ENCODE measurements at regions not wholly inside any gene's neighbourhood (a gene's known extent, or its start where the extent isn't known, plus 50 kb on each side); places are given as distances from the start of the nearest gene placed in this dataset.

DNA sequence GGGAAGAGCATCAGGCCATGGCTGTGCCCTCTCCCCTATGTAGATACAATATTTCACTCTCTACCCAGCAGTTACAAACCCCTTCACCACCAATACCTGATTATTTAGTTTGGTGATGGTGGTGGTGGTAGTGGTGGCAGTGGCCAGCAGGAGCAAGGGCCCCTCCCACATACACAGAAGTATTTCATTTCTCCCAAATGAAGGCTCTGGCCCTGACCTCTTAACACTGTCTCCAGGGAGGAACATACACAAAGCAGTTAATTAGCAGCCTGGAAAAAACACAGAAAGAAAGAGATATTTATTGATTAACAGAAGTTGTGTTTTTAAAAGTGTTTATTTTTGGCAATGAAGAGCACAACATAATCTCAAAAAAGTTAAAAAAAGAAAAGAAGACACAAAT, 212.7 kb upstream of the SAMSN1 start:
- TF ChIP-seq, protein P1, sequence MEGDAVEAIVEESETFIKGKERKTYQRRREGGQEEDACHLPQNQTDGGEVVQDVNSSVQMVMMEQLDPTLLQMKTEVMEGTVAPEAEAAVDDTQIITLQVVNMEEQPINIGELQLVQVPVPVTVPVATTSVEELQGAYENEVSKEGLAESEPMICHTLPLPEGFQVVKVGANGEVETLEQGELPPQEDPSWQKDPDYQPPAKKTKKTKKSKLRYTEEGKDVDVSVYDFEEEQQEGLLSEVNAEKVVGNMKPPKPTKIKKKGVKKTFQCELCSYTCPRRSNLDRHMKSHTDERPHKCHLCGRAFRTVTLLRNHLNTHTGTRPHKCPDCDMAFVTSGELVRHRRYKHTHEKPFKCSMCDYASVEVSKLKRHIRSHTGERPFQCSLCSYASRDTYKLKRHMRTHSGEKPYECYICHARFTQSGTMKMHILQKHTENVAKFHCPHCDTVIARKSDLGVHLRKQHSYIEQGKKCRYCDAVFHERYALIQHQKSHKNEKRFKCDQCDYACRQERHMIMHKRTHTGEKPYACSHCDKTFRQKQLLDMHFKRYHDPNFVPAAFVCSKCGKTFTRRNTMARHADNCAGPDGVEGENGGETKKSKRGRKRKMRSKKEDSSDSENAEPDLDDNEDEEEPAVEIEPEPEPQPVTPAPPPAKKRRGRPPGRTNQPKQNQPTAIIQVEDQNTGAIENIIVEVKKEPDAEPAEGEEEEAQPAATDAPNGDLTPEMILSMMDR (IDR thresholded peaks at IDR 0.05) = no peak
- TF ChIP-seq FOXJ3 (CRISPR knock-in tag; IDR thresholded peaks at IDR 0.05) (no peak), NFIC (IDR thresholded peaks at IDR 0.05; ENCODE audit: borderline replicate concordance) (no peak), FOXM1 (IDR thresholded peaks at IDR 0.05; ENCODE audit: low read depth) (no peak), EP300 (IDR thresholded peaks at IDR 0.05; ENCODE audit: borderline replicate concordance in 1 of 2, low read depth in 1 of 2, low read length in 1 of 2) (no peak), RFX5 (IDR thresholded peaks at IDR 0.05; ENCODE audit: low read length) (no peak), TEAD4 (IDR thresholded peaks at IDR 0.05; ENCODE audit: borderline replicate concordance, insufficient read depth) (no peak), ELF1 (IDR thresholded peaks at IDR 0.05) (no peak), NRF1 (IDR thresholded peaks at IDR 0.05; ENCODE audit: low read depth, low read length) (no peak), SMC3 (IDR thresholded peaks at IDR 0.05; ENCODE audit: low read depth, low read length) (no peak), GABPA (IDR thresholded peaks at IDR 0.05; ENCODE audit: low read depth) (no peak), TCF12 (IDR thresholded peaks at IDR 0.05) (no peak), RAD21 (IDR thresholded peaks at IDR 0.05; ENCODE audit: low read length) (no peak)
- TF ChIP-seq, protein P2, sequence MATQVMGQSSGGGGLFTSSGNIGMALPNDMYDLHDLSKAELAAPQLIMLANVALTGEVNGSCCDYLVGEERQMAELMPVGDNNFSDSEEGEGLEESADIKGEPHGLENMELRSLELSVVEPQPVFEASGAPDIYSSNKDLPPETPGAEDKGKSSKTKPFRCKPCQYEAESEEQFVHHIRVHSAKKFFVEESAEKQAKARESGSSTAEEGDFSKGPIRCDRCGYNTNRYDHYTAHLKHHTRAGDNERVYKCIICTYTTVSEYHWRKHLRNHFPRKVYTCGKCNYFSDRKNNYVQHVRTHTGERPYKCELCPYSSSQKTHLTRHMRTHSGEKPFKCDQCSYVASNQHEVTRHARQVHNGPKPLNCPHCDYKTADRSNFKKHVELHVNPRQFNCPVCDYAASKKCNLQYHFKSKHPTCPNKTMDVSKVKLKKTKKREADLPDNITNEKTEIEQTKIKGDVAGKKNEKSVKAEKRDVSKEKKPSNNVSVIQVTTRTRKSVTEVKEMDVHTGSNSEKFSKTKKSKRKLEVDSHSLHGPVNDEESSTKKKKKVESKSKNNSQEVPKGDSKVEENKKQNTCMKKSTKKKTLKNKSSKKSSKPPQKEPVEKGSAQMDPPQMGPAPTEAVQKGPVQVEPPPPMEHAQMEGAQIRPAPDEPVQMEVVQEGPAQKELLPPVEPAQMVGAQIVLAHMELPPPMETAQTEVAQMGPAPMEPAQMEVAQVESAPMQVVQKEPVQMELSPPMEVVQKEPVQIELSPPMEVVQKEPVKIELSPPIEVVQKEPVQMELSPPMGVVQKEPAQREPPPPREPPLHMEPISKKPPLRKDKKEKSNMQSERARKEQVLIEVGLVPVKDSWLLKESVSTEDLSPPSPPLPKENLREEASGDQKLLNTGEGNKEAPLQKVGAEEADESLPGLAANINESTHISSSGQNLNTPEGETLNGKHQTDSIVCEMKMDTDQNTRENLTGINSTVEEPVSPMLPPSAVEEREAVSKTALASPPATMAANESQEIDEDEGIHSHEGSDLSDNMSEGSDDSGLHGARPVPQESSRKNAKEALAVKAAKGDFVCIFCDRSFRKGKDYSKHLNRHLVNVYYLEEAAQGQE (IDR thresholded peaks at IDR 0.05; ENCODE audit: low read depth, low read length) = no peak

All from SK-N-SH (cell line).